Stimulated activated CD4-positive, alpha-beta T cell treated with anti-CD3 and anti-CD28 coated beads, Interleukin-2, amount 100 ng/mL, for 24 hours (primary cell): ENCODE measurements at regions not wholly inside any gene's neighbourhood (a gene's known extent, or its start where the extent isn't known, plus 50 kb on each side); places are given as distances from the start of the nearest gene placed in this dataset.

Experiments
- DNase-seq, 2 donors: peaks; one replicate each; pipeline ENCODE4 v3.0.0-alpha.2; 2020

DNA sequence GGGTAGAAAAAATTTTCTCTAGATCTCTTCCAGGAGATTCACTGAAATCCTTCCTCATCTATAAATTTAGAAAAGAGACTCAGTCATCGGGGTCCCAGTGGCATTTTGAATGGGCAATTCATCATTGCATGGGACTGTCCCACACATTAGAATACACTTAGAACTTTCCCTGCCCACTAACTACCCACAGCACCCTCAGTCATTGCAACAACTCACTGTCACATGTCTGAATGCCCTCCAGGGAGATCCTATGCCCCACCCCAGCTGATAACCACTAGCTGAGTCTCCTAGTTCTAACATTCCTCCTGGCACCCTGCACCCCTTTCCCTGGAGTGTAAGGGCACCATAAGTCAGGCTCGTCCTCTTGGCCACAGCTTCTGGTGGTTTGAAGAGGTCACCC lies 89.6 kb downstream of the INSIG2 start:
- no peak for DNase-seq

DNA sequence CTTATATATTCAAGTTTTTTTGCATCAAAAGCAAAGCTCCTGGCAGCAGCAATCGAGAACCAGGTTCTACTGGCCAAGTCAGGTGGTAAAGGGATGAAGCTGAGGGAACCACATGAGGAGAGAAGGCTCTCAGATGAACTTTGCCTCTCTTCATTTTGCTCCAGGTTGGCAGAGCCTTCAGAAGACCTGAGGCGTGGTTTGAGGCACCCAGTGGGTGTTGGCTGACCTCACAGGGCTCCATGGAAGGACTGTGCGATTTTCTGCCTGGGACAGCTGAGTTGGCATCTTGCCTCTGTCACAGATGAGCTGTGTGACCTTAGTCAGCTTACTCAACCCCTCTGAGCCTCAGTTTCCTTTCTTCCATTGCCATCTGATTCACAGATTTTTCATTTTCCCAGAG lies 89.0 kb downstream of the INSIG2 start:
- DNase-seq, result peak in 1 of 2 donors; percentile 17

DNA sequence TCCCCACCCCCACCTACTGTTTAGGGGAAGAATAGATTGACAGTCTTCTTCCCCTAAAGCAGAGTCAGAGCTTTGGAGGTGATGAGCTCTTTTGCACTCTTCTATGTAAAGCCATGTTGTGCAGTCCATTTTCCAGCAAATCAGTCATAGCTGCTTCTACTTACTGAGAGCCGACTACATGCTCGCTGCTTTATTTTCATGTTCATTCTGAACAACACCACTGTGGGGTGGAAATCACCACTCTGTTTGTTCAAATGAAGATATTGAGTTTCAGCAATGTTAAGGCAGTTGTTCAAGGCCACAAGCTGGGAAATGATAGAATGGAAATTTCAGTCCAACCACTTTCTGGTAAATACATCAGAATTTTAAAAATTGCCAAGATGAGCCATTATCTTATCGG lies 88.3 kb downstream of the INSIG2 start:
- DNase-seq, result no peak

DNA sequence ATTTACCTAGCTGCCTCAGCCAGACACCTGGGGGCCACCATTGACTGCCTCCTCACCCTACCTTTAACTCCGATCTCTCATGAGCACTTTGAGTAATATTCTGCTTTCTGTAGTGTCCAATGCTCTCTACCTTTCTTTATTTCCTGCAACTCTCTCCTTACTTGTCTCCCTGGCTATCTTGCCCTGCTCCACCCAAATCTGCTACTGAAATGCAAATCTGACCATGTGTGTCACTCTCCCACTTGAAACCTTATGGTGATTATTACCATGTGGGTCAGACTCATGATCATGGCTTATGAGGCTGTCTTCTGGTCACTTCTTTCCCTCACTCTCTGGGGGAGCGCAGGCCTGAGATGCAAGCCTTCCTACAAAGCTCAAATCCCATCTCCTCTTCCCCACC lies 83.3 kb downstream of the INSIG2 start:
- no peak for DNase-seq

DNA sequence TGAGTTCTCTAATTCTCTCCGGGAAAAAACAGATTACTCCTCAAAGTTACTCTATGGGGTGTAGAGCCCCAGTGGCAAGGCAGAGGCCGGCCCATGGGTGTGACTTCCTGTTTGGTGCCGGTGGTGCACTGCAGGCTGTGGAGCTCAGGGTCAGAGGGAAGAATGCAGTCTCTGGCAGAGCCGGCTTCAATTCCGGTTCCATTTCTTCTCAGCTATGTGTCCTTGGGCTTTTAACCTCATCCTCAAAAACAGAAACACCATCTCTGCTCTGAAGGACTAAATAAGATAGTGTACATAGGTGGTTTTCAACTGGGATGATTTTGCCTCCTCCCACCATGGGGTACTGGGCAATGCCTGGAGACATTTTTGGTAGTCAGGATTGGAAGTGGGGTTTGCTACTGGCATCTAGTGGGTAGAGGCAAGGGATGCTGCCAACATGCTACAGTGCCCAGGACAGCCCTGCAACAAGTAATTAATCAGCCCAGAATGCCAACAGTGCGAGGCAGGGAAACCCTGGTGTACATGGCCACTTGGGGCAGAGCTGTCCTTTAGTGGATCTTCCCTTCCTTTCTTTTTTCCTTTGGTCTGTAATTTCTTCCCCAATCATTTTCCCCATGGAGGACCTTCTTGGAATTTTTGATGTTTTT lies 81.2 kb downstream of the INSIG2 start:
- peak in 1 of 2 donors; percentile 28 for DNase-seq

DNA sequence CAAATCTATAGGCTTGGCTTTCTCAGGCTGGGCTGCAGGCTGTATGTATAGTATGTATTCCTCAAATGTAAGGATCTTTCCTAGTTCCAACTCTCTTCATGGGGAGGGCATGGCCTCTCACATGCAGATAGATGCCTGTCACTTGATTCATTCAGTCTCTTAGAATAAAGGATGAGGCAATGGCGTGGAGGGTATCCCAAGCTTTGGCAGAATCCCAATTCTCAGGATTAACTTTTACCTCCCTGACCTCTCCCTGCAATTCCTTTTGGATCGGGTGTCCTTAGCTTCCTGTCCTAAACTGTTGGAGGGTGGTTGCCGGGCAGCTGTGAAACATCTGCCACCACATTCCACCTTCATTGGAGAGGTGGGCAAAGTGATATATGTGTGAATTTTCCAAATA lies 80.3 kb downstream of the INSIG2 start:
- DNase-seq, result no peak

DNA sequence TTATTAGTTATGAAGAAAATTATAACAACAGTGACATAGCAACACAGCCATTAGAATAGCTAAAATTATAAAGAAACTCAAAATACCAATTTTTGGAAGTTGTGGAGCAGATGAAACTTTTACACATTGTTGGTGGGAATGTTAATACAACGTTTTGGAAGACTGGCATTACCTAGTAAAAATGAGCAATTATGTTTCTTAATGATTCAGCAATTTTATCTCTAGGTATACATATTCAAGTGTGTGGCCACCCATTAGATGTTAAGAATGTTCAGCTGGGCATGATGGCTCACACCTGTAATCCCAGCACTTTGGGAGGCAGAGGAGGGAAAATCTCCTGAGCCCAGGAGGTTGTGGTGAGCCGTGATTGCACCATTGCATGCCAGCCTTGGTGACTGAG lies 78.8 kb downstream of the INSIG2 start:
- DNase-seq, result no peak

DNA sequence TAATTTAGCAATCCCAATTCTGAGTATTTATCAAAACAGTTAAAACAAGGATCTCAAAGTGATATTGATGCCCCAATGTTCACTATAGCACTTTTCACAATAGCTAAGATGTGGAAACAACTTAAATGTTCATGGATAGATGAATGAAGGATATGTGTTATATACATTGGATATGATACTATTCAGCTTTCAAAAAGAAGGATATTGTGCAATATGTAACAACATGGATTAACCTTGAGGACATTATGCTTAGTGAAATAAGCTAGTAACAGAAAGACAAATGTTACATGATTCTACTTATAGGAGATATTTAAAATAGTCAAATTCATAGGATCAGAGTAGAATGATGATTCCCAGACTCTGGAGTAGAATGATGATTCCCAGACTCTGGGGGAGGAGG lies 78.0 kb downstream of the INSIG2 start:
- DNase-seq, result no peak

DNA sequence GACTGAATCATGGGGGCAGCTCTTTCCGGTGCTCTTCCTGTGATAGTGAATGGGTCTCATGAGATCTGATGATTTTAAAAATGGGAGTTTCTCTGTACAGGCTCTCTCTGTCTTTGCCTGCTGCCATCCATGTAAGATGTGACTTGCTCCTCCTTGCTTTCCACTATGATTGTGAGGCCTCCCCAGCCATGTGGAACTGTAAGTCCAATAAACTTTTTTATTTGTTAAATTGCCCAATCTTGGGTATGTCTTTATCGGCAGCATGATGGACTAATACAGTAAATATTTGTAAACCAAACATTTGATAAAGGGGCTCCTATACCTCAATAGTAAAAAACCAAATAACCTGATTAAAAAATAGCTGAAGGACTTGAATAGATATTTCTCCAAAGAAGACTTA lies 77.3 kb downstream of the INSIG2 start:
- DNase-seq, result no peak
